Stomach smooth muscle (tissue), 2 donors: ENCODE measurements at regions not wholly inside any gene's neighbourhood (a gene's known extent, or its start where the extent isn't known, plus 50 kb on each side); places are given as distances from the start of the nearest gene placed in this dataset.
"Not testable (repeated sequence)": the region's sequence is repeated elsewhere in the genome, so short reads cannot be mapped to it uniquely, and the experiment has no call there.

Experiments used
- H3K27ac ChIP-seq: one replicate; pipeline ENCODE4 v1.7.0; 2013; ENCODE audit warnings: mild to moderate bottlenecking, low read length, inconsistent platforms
- H3K27me3 ChIP-seq, 2 donors: one replicate each; pipeline ENCODE4 v1.7.0; 2013; ENCODE audit warnings: low read length in 2 of 2; ENCODE audit not compliant: insufficient read depth in 2 of 2, control insufficient read depth in 1 of 2
- H3K36me3 ChIP-seq, 2 donors: one replicate each; pipeline ENCODE4 v1.7.0; 2013; ENCODE audit warnings: low read length in 2 of 2; ENCODE audit not compliant: control insufficient read depth in 2 of 2, insufficient read depth in 2 of 2
- H3K4me1 ChIP-seq: one replicate; pipeline ENCODE4 v1.7.0; 2013; ENCODE audit warnings: low read length; ENCODE audit not compliant: control insufficient read depth, insufficient read depth
- H3K4me3 ChIP-seq, 2 donors: one replicate each; pipeline ENCODE4 v1.7.0; 2013; ENCODE audit warnings: low read length in 2 of 2
- H3K9ac ChIP-seq, 2 donors: one replicate each; pipeline ENCODE4 v1.7.0; 2013; ENCODE audit warnings: low read length in 2 of 2, mild to moderate bottlenecking in 1 of 2
- H3K9me3 ChIP-seq, 2 donors: one replicate each; pipeline ENCODE4 v1.7.0; 2013; ENCODE audit warnings: low read length in 2 of 2; ENCODE audit not compliant: control insufficient read depth in 2 of 2
- donor health status: healthy.
- donor health status: Pancreatic carcinoma.

- Histone ChIP-seq H3K27me3 (no peaks in the 10 kb centered on the region), H3K36me3 (no peaks in the 10 kb centered on the region), H3K4me3 (no peak overlapping the region), H3K27ac (no peak overlapping the region), H3K4me1 (peaks cover 25% of the 10 kb centered on the region), H3K9me3 (no peaks in the 10 kb centered on the region), H3K9ac (no peak overlapping the region)
Measured at GRCh38 chr9:136603901-136604814, 58.3 kb upstream of the NOTCH1 start.

DNA sequence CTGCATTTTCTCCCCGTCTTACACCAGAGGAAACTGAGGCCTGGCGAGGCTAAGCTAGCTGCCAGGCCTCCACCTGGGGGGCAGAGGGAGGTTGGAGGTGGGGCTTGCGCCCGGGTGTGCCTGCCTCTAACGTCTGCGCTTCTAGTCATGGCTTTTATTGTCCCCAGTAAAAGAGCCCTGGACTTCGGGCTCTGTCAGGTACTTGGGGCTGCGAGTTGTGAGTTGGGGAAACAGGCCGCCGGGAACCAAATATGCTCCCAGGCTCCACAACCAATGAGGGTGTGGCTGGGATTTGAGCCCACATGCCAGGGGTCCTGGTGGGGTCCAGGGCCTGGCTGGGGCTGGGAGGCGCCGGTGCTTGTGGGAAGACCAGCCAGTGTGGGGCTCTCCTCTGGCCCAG is 57.4 kb upstream of the NOTCH1 start:
- H3K36me3 ChIP-seq, result no peaks in the 10 kb centered on the region
- H3K27me3 ChIP-seq, result no peaks in the 10 kb centered on the region
- peaks cover 25% of the 10 kb centered on the region for H3K4me1 ChIP-seq
- no peak overlapping the region for H3K4me3 ChIP-seq
- no peak overlapping the region for H3K9ac ChIP-seq
- H3K27ac ChIP-seq, result no peak overlapping the region
- no peaks in the 10 kb centered on the region for H3K9me3 ChIP-seq

GRCh38 chr9:136602193-136602885 is 56.5 kb upstream of the NOTCH1 start:
- Histone ChIP-seq H3K9ac (no peak overlapping the region), H3K4me3 (no peak overlapping the region), H3K27ac (no peak overlapping the region), H3K36me3 (no peaks in the 10 kb centered on the region), H3K9me3 (no peaks in the 10 kb centered on the region), H3K27me3 (no peaks in the 10 kb centered on the region), H3K4me1 (peaks cover 25% of the 10 kb centered on the region)

DNA sequence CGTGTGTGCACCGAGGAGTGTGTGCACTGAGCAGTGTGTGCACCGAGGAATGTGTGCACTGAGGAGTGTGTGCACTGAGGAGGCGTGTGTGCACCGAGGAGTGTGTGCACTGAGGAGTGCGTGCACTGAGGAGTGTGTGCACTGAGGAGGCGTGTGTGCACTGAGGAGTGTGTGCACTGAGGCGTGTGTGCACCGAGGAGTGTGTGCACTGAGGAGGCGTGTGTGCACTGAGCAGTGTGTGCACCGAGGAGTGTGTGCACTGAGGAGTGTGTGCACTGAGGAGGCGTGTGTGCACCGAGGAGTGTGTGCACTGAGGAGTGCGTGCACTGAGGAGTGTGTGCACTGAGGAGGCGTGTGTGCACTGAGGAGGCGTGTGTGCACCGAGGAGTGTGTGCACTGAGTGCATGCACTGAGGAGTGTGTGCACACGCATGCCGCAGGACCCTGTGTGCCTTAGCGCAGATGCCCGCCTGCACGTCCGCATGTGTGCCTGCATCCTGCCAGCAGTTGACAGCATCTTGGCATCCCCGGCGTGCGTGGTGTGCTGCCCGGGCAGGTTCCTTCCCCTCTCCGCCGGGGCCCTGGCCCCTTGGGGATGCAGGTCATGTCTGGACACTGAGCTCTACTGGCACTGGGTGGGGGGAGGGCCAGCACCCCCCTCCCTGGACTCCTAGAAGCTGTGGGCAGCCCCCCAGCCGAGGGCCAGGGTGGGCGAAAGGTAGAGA is 55.6 kb upstream of the NOTCH1 start:
- not testable (repeated sequence) for H3K4me3 ChIP-seq, H3K27me3 ChIP-seq, H3K9me3 ChIP-seq, H3K36me3 ChIP-seq, H3K9ac ChIP-seq, H3K27ac ChIP-seq
- H3K4me1 ChIP-seq, result peaks cover 20% of the 10 kb centered on the region

GRCh38 chr9:136599811-136600660 is 54.2 kb upstream of the NOTCH1 start:
- H3K27me3 ChIP-seq, result no peaks in the 10 kb centered on the region
- no peak overlapping the region for H3K27ac ChIP-seq
- no peak overlapping the region for H3K9ac ChIP-seq
- no peaks in the 10 kb centered on the region for H3K9me3 ChIP-seq
- peaks cover 9% of the 10 kb centered on the region for H3K4me1 ChIP-seq
- H3K4me3 ChIP-seq, result no peak overlapping the region
- no peaks in the 10 kb centered on the region for H3K36me3 ChIP-seq

DNA sequence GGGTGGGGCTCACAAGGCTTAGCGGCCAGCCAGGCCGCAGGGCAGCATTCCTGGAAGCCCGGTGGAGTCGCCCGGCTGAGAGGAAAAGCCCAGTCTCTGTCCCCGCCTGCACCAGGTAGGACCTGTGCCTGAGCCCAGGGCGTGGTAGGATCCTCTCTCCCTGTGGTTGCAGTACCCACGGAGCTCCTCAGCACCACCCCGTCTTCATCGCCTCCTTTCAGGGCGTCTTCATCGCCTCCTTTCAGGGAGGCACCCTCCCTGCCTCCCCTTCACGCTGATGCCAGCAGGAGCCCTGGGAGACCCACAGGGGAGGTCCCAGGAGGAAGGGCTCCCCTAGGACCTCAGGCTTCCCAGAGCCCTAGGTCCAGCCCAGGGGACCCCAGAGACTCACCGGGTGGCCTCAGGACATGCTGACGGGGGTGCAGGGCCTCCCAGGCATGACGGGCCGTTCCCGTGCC is 53.3 kb upstream of the NOTCH1 start:
- no peak overlapping the region for H3K27ac ChIP-seq
- H3K4me3 ChIP-seq, result no peak overlapping the region
- peaks cover 9% of the 10 kb centered on the region for H3K4me1 ChIP-seq
- H3K36me3 ChIP-seq, result no peaks in the 10 kb centered on the region
- H3K9me3 ChIP-seq, result no peaks in the 10 kb centered on the region
- no peaks in the 10 kb centered on the region for H3K27me3 ChIP-seq
- no peak overlapping the region for H3K9ac ChIP-seq

GRCh38 chr9:136598390-136599073 is 52.7 kb upstream of the NOTCH1 start:
- not testable (repeated sequence) for H3K9ac ChIP-seq, H3K9me3 ChIP-seq, H3K4me1 ChIP-seq, H3K36me3 ChIP-seq, H3K4me3 ChIP-seq, H3K27ac ChIP-seq, H3K27me3 ChIP-seq

- no peak overlapping the region for H3K9ac ChIP-seq
- no peak overlapping the region for H3K4me3 ChIP-seq
- no peaks in the 10 kb centered on the region for H3K36me3 ChIP-seq
- no peaks in the 10 kb centered on the region for H3K9me3 ChIP-seq
- no peaks in the 10 kb centered on the region for H3K27me3 ChIP-seq
- H3K27ac ChIP-seq, result no peak overlapping the region
- H3K4me1 ChIP-seq, result peaks cover 9% of the 10 kb centered on the region
Measured at GRCh38 chr9:136597965-136598364, 52.1 kb upstream of the NOTCH1 start.

GRCh38 chr9:136597141-136597885 is 51.5 kb upstream of the NOTCH1 start:
- H3K27me3 ChIP-seq, result no peaks in the 10 kb centered on the region
- no peak overlapping the region for H3K4me3 ChIP-seq
- no peaks in the 10 kb centered on the region for H3K36me3 ChIP-seq
- no peak overlapping the region for H3K27ac ChIP-seq
- H3K4me1 ChIP-seq, result peaks cover 5% of the 10 kb centered on the region
- no peaks in the 10 kb centered on the region for H3K9me3 ChIP-seq
- H3K9ac ChIP-seq, result no peak overlapping the region
